GM23338 (cell line): ENCODE measurements at regions not wholly inside any gene's neighbourhood (a gene's known extent, or its start where the extent isn't known, plus 50 kb on each side); places are given as distances from the start of the nearest gene placed in this dataset.

Source experiments
- ATAC-seq: fragments of 200-7000 bp; cut with Tn5 transposase; 3 replicates; pipeline ENCODE4 v1.9.1; 2020
- DNase-seq: peaks from one replicate; pipeline ENCODE4 v3.0.0-alpha.2; 2015; ENCODE audit warnings: low spot score
- H2AFZ ChIP-seq: fragments of 200-600 bp; sonication (generic); 2 replicates; pipeline ENCODE4 v1.8.0; 2016; ENCODE audit warnings: antibody characterized with exemption, mild to moderate bottlenecking, moderate library complexity
- H3F3A ChIP-seq: fragments of 200-600 bp; sonication (generic); replicated peaks from 2 replicates; pipeline ENCODE4 v1.8.0; 2017; ENCODE audit warnings: antibody characterized with exemption, mixed run types, low read depth
- H3K27ac ChIP-seq: fragments of 200-600 bp; sonication (generic); 2 replicates; pipeline ENCODE4 v1.6.1; 2016; ENCODE audit warnings: low read depth
- H3K27me3 ChIP-seq: fragments of 200-600 bp; sonication (generic); 2 replicates; pipeline ENCODE4 v1.8.0; 2016; ENCODE audit warnings: mild to moderate bottlenecking, mixed run types, moderate library complexity; ENCODE audit not compliant: insufficient read depth
- H3K36me3 ChIP-seq: fragments of 200-600 bp; sonication (generic); 2 replicates; pipeline ENCODE4 v1.8.0; 2016; ENCODE audit warnings: mild to moderate bottlenecking; ENCODE audit not compliant: insufficient read depth
- H3K4me1 ChIP-seq: fragments of 200-600 bp; sonication (generic); 2 replicates; pipeline ENCODE4 v1.8.0; 2016; ENCODE audit warnings: mild to moderate bottlenecking, moderate library complexity; ENCODE audit not compliant: insufficient read depth
- H3K4me2 ChIP-seq: fragments of 200-600 bp; sonication (generic); 2 replicates; pipeline ENCODE4 v1.7.1; 2017; ENCODE audit warnings: mixed run types
- H3K4me3 ChIP-seq: fragments of 200-600 bp; sonication (generic); 2 replicates; pipeline ENCODE4 v1.6.1; 2016; ENCODE audit warnings: mixed run types
- H3K79me2 ChIP-seq: fragments of 200-600 bp; sonication (generic); replicated peaks from 2 replicates; pipeline ENCODE4 v1.8.0; 2017; ENCODE audit warnings: mild to moderate bottlenecking; ENCODE audit not compliant: insufficient read depth
- H3K9me2 ChIP-seq: fragments of 200-600 bp; sonication (generic); 2 replicates; pipeline ENCODE4 v1.8.0; 2017; ENCODE audit not compliant: insufficient read depth
- H4K20me1 ChIP-seq: fragments of 200-600 bp; sonication (generic); replicated peaks from 2 replicates; pipeline ENCODE4 v1.8.0; 2017; ENCODE audit warnings: mild to moderate bottlenecking; ENCODE audit not compliant: insufficient read depth
- H3K27ac Mint-ChIP-seq: 2 replicates; pipeline ENCODE4 v1.8.0; 2020; ENCODE audit warnings: inconsistent platforms, mild to moderate bottlenecking, moderate library complexity, mixed read lengths
- H3K27me3 Mint-ChIP-seq: 3 replicates; pipeline ENCODE4 v1.8.0; 2022; ENCODE audit warnings: low read depth, mild to moderate bottlenecking, moderate library complexity, mixed read lengths, inconsistent platforms; ENCODE audit not compliant: insufficient read depth, poor library complexity
- H3K36me3 Mint-ChIP-seq: 3 replicates; pipeline ENCODE4 v1.8.0; 2021; ENCODE audit warnings: low read depth, mild to moderate bottlenecking, inconsistent platforms, moderate library complexity, mixed read lengths
- H3K4me1 Mint-ChIP-seq: 3 replicates; pipeline ENCODE4 v1.8.0; 2020; ENCODE audit warnings: mild to moderate bottlenecking, inconsistent platforms, mixed read lengths
- H3K4me3 Mint-ChIP-seq: 3 replicates; pipeline ENCODE4 v1.8.0; 2021; ENCODE audit warnings: moderate library complexity, mild to moderate bottlenecking, inconsistent platforms, mixed read lengths
- H3K9me3 Mint-ChIP-seq: 3 replicates; pipeline ENCODE4 v1.8.0; 2020; ENCODE audit warnings: moderate library complexity, mild to moderate bottlenecking, inconsistent platforms, mixed read lengths
- CREB1 ChIP-seq: fragments of 250-450 bp; sonication (Bioruptor Pico); IDR thresholded peaks from 2 replicates; pipeline ENCODE4 v1.5.0; 2020; ENCODE audit warnings: low read depth, mild to moderate bottlenecking, moderate library complexity
- CTCF ChIP-seq, 2 experiments: fragments of 200-600 bp in 1 of 2; sonication (generic) in 1 of 2; conservative IDR thresholded peaks; 2 replicates each; pipeline versions ENCODE4 v1.5.1 to v1.6.1; 2016 to 2017; ENCODE audit warnings: antibody characterized with exemption in 2 of 2, low read depth in 2 of 2, mild to moderate bottlenecking in 2 of 2, moderate library complexity in 1 of 2
- EZH2 ChIP-seq: fragments of 200-600 bp; sonication (generic); IDR thresholded peaks from one replicate; pipeline ENCODE4 v1.8.0; 2017; ENCODE audit warnings: antibody characterized with exemption, mild to moderate bottlenecking, low read depth; ENCODE audit not compliant: unreplicated experiment
- EZH2phosphoT487 ChIP-seq: fragments of 200-600 bp; sonication (generic); IDR thresholded peaks from one replicate; pipeline ENCODE4 v1.8.1; 2018; ENCODE audit warnings: antibody characterized with exemption; ENCODE audit not compliant: unreplicated experiment
- JUNB ChIP-seq: IDR thresholded peaks from one replicate; pipeline ENCODE4 v1.6.1; 2016; ENCODE audit warnings: antibody characterized with exemption; ENCODE audit not compliant: unreplicated experiment
- NANOG ChIP-seq: IDR thresholded peaks from 2 replicates; pipeline ENCODE4 v1.6.1; 2016; ENCODE audit warnings: antibody characterized with exemption, borderline replicate concordance
- POLR2AphosphoS5 ChIP-seq: IDR thresholded peaks from 2 replicates; pipeline ENCODE4 v1.6.1; 2016; ENCODE audit warnings: antibody characterized with exemption, low read depth
- REST ChIP-seq: IDR thresholded peaks from one replicate; pipeline ENCODE4 v1.6.1; 2018; ENCODE audit warnings: antibody characterized with exemption; ENCODE audit not compliant: unreplicated experiment
- STAT1 ChIP-seq: IDR thresholded peaks from one replicate; pipeline ENCODE4 v1.6.1; 2016; ENCODE audit warnings: antibody characterized with exemption; ENCODE audit not compliant: unreplicated experiment
- ZNF331 ChIP-seq: fragments of 250-450 bp; sonication (Bioruptor Pico); IDR thresholded peaks from 2 replicates; pipeline ENCODE4 v1.5.0; 2020; ENCODE audit warnings: low read depth, mild to moderate bottlenecking, moderate library complexity
- ZNF462 ChIP-seq: fragments of 250-450 bp; sonication (Bioruptor Pico); IDR thresholded peaks from 2 replicates; pipeline ENCODE4 v1.5.0; 2020; ENCODE audit warnings: mild to moderate bottlenecking, moderate library complexity

GRCh38 chr1:29743931-29744330, 507.6 kb downstream of the PTPRU start:
- no peaks in the 10 kb centered on the region for H3K9me2 ChIP-seq
- no peak overlapping the region for H3K4me2 ChIP-seq
- H3K4me3 Mint-ChIP-seq: no peak overlapping the region
- no peak overlapping the region for H2AFZ ChIP-seq
- H3K36me3 ChIP-seq: no peaks in the 10 kb centered on the region
- H3K27me3 Mint-ChIP-seq: peaks cover 4% of the 10 kb centered on the region
- DNase-seq: no peak
- no peak for TF ChIP-seq ZNF331
- TF ChIP-seq EZH2phosphoT487: no peak
- TF ChIP-seq ZNF462: no peak
- TF ChIP-seq CREB1 (CRISPR knock-in tag): no peak
- no peak for TF ChIP-seq STAT1
- no peak for TF ChIP-seq REST
- TF ChIP-seq CTCF (conservative IDR thresholded peaks at IDR 0.05; ENCODE audit: low read depth in 2 of 2): no peak
- no peak for TF ChIP-seq POLR2AphosphoS5
- TF ChIP-seq JUNB: no peak
- no peak for TF ChIP-seq EZH2
- TF ChIP-seq NANOG: no peak
- H3K27me3 ChIP-seq: no peaks in the 10 kb centered on the region
- ATAC-seq: no peak
- H3K9me3 Mint-ChIP-seq: no peaks in the 10 kb centered on the region; the same call in 2 of the 3 replicates
- H3K79me2 ChIP-seq: no peaks in the 10 kb centered on the region
- no peaks in the 10 kb centered on the region for H3K4me1 ChIP-seq
- H4K20me1 ChIP-seq: no peaks in the 10 kb centered on the region
- H3F3A ChIP-seq: no peaks in the 10 kb centered on the region
- H3K27ac Mint-ChIP-seq: no peak overlapping the region
- peaks cover 2% of the 10 kb centered on the region; the same call in 1 of the 3 replicates for H3K4me1 Mint-ChIP-seq
- H3K36me3 Mint-ChIP-seq: no peaks in the 10 kb centered on the region
- H3K4me3 ChIP-seq: no peak overlapping the region
- H3K27ac ChIP-seq: no peak overlapping the region
